Nephron (organoid): ENCODE measurements at regions not wholly inside any gene's neighbourhood (a gene's known extent, or its start where the extent isn't known, plus 50 kb on each side); places are given as distances from the start of the nearest gene placed in this dataset.

Experiments used
- H3K27ac Mint-ChIP-seq, 3 experiments: 2 replicates each; pipeline ENCODE4 v1.8.0; 2020; ENCODE audit warnings: mixed read lengths in 3 of 3, mild to moderate bottlenecking in 2 of 3, moderate library complexity in 1 of 3
- H3K27me3 Mint-ChIP-seq: 2 replicates; pipeline ENCODE4 v1.8.0; 2021; ENCODE audit warnings: low read depth, mild to moderate bottlenecking, moderate library complexity, mixed read lengths
- H3K36me3 Mint-ChIP-seq: 2 replicates; pipeline ENCODE4 v1.8.0; 2020; ENCODE audit warnings: low read depth, mixed read lengths
- H3K4me1 Mint-ChIP-seq: 2 replicates; pipeline ENCODE4 v1.8.0; 2020; ENCODE audit warnings: mixed read lengths
- H3K4me3 Mint-ChIP-seq, 3 experiments: 2 replicates each; pipeline ENCODE4 v1.8.0; 2020; ENCODE audit warnings: mild to moderate bottlenecking in 3 of 3, mixed read lengths in 3 of 3, moderate library complexity in 2 of 3
- H3K9me3 Mint-ChIP-seq: 2 replicates; pipeline ENCODE4 v1.8.0; 2020; ENCODE audit warnings: mixed read lengths
- TF ChIP-seq, protein P1 (sequence below), 3 experiments: fragments of 200-600 bp; sonication (generic); IDR thresholded peaks; one replicate each; pipeline ENCODE4 v1.5.0; 2021; ENCODE audit warnings: antibody characterized with exemption in 3 of 3; ENCODE audit not compliant: unreplicated experiment in 3 of 3

DNA sequence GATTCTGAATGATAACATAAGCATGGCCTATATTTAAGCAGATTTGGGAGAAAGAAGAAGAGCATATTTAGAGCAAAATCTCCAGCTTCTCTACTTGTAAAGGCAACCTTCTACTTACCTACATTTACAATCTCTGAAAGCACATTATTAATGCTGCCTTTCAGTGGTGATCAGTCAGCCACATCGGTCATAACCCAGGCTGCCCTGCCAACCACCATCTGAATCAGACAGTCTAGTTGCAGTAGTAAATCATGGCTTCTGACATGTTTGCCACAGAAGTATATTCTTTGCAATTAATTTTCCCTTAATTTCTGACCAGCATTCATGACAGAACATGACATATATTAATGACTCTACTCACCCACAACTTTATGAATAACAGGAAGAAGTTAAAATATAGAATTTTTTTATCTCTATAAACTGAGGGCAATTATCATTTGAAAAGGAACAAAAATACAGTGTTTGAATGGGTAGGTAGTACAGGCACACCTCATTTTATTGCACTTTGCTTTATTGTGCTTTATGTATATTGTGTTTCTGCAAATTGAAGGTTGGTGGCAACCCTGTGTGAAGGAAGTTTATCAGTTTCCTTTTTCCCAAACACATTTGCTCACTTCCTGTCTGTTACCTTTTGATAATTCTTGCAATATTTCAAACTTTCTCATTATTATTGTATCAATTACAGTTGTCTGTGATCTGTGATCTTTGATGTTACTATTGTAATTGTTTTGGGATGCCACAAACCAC, 531.6 kb upstream of the CHAC2 start:
- Mint-ChIP-seq H3K36me3 (no peaks in the 10 kb centered on the region), H3K4me1 (peaks cover 20% of the 10 kb centered on the region), H3K27me3 (no peaks in the 10 kb centered on the region), H3K27ac (peak overlapping the region in 1 of 3 experiments; percentile 12), H3K4me3 (no peak overlapping the region), H3K9me3 (no peaks in the 10 kb centered on the region)
- TF ChIP-seq, protein P1, sequence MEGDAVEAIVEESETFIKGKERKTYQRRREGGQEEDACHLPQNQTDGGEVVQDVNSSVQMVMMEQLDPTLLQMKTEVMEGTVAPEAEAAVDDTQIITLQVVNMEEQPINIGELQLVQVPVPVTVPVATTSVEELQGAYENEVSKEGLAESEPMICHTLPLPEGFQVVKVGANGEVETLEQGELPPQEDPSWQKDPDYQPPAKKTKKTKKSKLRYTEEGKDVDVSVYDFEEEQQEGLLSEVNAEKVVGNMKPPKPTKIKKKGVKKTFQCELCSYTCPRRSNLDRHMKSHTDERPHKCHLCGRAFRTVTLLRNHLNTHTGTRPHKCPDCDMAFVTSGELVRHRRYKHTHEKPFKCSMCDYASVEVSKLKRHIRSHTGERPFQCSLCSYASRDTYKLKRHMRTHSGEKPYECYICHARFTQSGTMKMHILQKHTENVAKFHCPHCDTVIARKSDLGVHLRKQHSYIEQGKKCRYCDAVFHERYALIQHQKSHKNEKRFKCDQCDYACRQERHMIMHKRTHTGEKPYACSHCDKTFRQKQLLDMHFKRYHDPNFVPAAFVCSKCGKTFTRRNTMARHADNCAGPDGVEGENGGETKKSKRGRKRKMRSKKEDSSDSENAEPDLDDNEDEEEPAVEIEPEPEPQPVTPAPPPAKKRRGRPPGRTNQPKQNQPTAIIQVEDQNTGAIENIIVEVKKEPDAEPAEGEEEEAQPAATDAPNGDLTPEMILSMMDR (IDR thresholded peaks at IDR 0.05; ENCODE audit: unreplicated experiment in 3 of 3) = no peak

DNA sequence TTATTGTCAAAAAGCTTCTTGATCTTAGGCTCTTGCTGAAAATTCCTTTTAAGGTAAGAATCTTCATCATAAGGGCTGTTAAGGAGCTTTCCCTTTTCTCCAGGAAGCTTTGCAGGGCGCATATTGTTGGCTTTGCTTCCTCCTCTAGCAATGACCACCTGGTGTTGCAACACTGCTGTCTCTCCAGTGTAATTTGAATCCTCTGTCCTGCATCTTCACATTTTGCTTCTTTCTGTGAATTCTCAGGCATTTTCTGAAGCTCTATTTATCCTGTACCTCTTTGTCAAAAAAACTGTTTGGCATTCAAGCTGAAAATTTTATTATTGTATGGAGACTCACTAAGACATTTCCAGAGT, 533.1 kb upstream of the CHAC2 start:
- TF ChIP-seq, protein P1 (IDR thresholded peaks at IDR 0.05; ENCODE audit: unreplicated experiment in 3 of 3) = no peak
- Mint-ChIP-seq H3K4me1 (peaks cover 20% of the 10 kb centered on the region), H3K27me3 (no peaks in the 10 kb centered on the region), H3K27ac (peak overlapping the region in 2 of 3 experiments; percentile 2), H3K9me3 (no peaks in the 10 kb centered on the region), H3K4me3 (no peak overlapping the region), H3K36me3 (no peaks in the 10 kb centered on the region)

DNA sequence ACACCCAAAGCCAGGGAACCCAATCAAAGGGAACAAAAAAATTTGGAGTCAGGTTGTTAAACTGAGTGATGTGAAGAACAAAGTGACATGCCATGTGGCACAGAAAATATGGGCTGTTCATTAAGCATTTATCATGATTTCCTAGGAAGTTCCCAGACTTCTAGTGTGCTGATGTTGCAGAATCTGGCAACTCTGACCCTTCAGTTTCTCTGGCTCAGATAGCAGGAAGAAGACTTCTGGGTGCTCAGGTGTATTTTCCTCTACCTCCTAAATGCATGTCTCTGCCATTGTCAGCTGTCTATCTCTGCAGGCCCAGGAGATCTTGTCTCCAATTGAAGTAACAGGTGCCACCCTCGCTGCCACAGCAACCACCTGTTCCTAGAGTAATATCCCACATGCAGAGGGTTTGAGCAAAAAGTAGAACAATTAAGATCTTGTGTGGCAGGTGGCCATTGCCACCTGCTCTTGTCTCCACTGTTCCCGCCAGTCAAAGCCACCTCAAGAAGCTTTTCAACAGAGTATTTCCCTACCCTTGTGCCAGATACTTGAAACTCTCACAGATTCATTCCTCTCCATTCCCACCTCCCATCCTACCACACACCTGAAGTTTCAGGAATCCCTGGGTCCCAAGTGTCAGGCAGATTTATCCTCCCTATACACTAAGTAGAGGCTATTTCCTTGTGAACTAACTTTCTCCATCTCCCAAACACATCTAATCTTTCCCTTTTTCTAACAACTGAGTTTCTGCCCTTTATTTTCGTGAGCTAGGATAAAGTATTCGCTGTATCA, 533.7 kb upstream of the CHAC2 start:
- no peaks in the 10 kb centered on the region for H3K9me3 Mint-ChIP-seq
- no peaks in the 10 kb centered on the region for H3K36me3 Mint-ChIP-seq
- TF ChIP-seq, protein P1 (IDR thresholded peaks at IDR 0.05; ENCODE audit: unreplicated experiment in 3 of 3) = no peak
- H3K27me3 Mint-ChIP-seq = no peaks in the 10 kb centered on the region
- H3K27ac Mint-ChIP-seq = peak overlapping the region in 2 of 3 experiments; percentile 2
- no peak overlapping the region for H3K4me3 Mint-ChIP-seq
- H3K4me1 Mint-ChIP-seq = peaks cover 20% of the 10 kb centered on the region

DNA sequence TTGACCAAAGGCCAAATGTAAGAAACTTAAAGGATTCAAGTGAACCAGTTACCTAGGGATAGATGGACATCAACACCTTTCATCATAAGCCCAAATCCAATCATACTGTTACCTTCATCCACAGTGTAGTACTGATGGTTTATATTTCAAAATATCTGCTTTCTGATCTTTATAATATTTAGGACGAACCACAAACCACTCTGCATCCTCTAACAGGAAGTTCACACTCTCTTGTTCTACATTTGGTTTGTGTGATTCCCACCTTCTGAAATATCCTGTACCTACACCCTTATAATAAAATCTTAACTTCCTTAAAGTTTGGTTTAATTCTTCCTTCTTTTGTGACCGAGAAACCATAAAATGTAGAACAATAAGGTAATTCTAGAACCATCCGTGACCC, 535.7 kb upstream of the CHAC2 start:
- Mint-ChIP-seq H3K9me3 (no peaks in the 10 kb centered on the region), H3K4me3 (no peak overlapping the region), H3K27ac (no peak overlapping the region), H3K27me3 (no peaks in the 10 kb centered on the region), H3K36me3 (no peaks in the 10 kb centered on the region), H3K4me1 (peaks cover 20% of the 10 kb centered on the region)
- TF ChIP-seq, protein P1 (IDR thresholded peaks at IDR 0.05; ENCODE audit: unreplicated experiment in 3 of 3) = no peak

DNA sequence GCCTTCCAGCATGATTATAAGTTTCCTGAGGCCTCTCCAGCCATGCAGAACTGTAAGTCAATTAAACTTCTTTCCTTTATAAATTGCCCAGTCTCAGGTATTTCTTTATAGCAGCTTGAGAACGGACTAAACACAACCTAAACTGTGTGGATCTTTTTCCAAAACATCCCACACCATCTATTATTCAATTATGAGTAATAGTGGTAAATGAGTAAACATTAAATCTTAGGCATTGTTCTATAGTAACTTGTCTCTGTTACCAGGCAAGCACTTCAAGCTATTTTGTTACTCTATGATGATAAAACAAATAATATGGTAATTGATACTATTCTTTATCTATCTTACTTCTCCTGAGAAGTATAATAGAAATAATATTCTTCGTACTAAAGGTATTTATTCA, 536.9 kb upstream of the CHAC2 start:
- Mint-ChIP-seq H3K27me3 (no peaks in the 10 kb centered on the region), H3K4me3 (no peak overlapping the region), H3K36me3 (no peaks in the 10 kb centered on the region), H3K27ac (no peak overlapping the region), H3K9me3 (no peaks in the 10 kb centered on the region), H3K4me1 (peaks cover 16% of the 10 kb centered on the region)
- TF ChIP-seq, protein P1 (IDR thresholded peaks at IDR 0.05; ENCODE audit: unreplicated experiment in 3 of 3) = no peak
